Panc1 (cell line): ENCODE measurements at regions not wholly inside any gene's neighbourhood (a gene's known extent, or its start where the extent isn't known, plus 50 kb on each side); places are given as distances from the start of the nearest gene placed in this dataset.

Source experiments
- ATAC-seq: fragments of 200-7000 bp; cut with Tn5 transposase; 2 replicates; pipeline ENCODE4 v1.9.1; 2020; ENCODE audit warnings: mild to moderate bottlenecking, moderate library complexity
- BruUV-seq: library from RNA; stranded (reverse); fragments of 400-500 nt; replicated peaks from 2 replicates; lab custom pipeline; 2021; lab: Mats Ljungman, UMichigan
- CTCF ChIA-PET: fragments of 300-600 bp; sonication (Branson Sonifier 250); formaldehyde crosslinking; loops from one replicate; lab custom pipeline; 2022; ENCODE audit warnings: antibody characterized with exemption; lab: Charles Lee
- POLR2A ChIA-PET: fragments of 300-600 bp; sonication (Branson Sonifier 250); formaldehyde crosslinking; loops from one replicate; lab custom pipeline; 2022; ENCODE audit warnings: antibody characterized with exemption; lab: Charles Lee
- DNase-seq: peaks from one replicate; pipeline ENCODE4 v3.0.0-alpha.2; 2010; ENCODE audit warnings: low read depth, low spot score
- H3K27ac ChIP-seq: 2 replicates; pipeline ENCODE4 v1.5.1; 2011; ENCODE audit warnings: mild to moderate bottlenecking, low read length, inconsistent platforms
- H3K27me3 ChIP-seq: fragments of 200-500 bp; sonication (Bioruptor generic); 2 replicates; pipeline ENCODE4 v1.6.0; 2014; ENCODE audit warnings: low read length, inconsistent platforms; ENCODE audit not compliant: control insufficient read depth, insufficient read depth
- H3K36me3 ChIP-seq: fragments of 200-500 bp; sonication (Bioruptor generic); 2 replicates; pipeline ENCODE4 v1.5.1; 2014; ENCODE audit warnings: inconsistent platforms, mild to moderate bottlenecking, low read length, moderate library complexity; ENCODE audit not compliant: control insufficient read depth, insufficient read depth
- H3K4me1 ChIP-seq: 2 replicates; pipeline ENCODE4 v1.5.1; 2011; ENCODE audit warnings: inconsistent platforms, mild to moderate bottlenecking, low read length, moderate library complexity; ENCODE audit not compliant: control insufficient read depth, insufficient read depth
- H3K4me3 ChIP-seq, 2 experiments: 2 replicates each; pipeline ENCODE4 v1.5.1; 2011 to 2012; ENCODE audit warnings: low read depth in 2 of 2, low read length in 2 of 2, mild to moderate bottlenecking in 2 of 2, inconsistent platforms in 1 of 2, moderate library complexity in 1 of 2
- H3K9me3 ChIP-seq: fragments of 200-500 bp; sonication (Bioruptor generic); 2 replicates; pipeline ENCODE4 v1.5.1; 2014; ENCODE audit warnings: low read depth, mild to moderate bottlenecking, inconsistent platforms, low read length, moderate library complexity; ENCODE audit not compliant: control insufficient read depth, insufficient read depth
- POLR2AphosphoS5 ChIP-seq: IDR thresholded peaks from 2 replicates; pipeline ENCODE4 v1.6.1; 2012; ENCODE audit warnings: mild to moderate bottlenecking, low read depth, low read length, moderate library complexity
- REST ChIP-seq, 2 experiments: IDR thresholded peaks; 2 replicates each; pipeline ENCODE4 v1.6.1; 2011 to 2012; ENCODE audit warnings: low read depth in 2 of 2, control low read depth in 1 of 2, low read length in 1 of 2, mild to moderate bottlenecking in 1 of 2, moderate library complexity in 1 of 2; ENCODE audit not compliant: insufficient read depth in 1 of 2
- SIN3A ChIP-seq: IDR thresholded peaks from 2 replicates; pipeline ENCODE4 v1.6.1; 2012; ENCODE audit warnings: low read depth, mild to moderate bottlenecking, low read length, moderate library complexity, borderline replicate concordance; ENCODE audit not compliant: insufficient read depth
- TCF7L2 ChIP-seq: IDR thresholded peaks from 2 replicates; pipeline ENCODE4 v1.6.1; 2011; ENCODE audit warnings: mild to moderate bottlenecking, low read depth, low read length, inconsistent platforms
- in situ Hi-C: cut with HindIII; loops from 2 replicates; pipeline ENCODE4 v1.10.0; 2016; ENCODE audit warnings: low sequenced_read_pairs, low pct_unique_long_range_greater_than_20kb
- intact Hi-C: fragments of 100-400 bp; cut with micrococcal nuclease; formaldehyde crosslinking; loops from one replicate; pipeline ENCODE4 v1.10.0; 2022; ENCODE audit not compliant: unreplicated experiment
- TF ChIP-seq, protein P1 (sequence below): fragments of 450-650 bp; IDR thresholded peaks from 2 replicates; pipeline ENCODE4 v1.5.1; 2017; ENCODE audit warnings: mild to moderate bottlenecking

GRCh38 chr15:95119041-95119610, 887.8 kb downstream of the MCTP2 start:
- DNase-seq (no peak), ATAC-seq (no peak)
- Histone ChIP-seq H3K36me3 (no peaks in the 10 kb centered on the region), H3K4me1 (no peaks in the 10 kb centered on the region), H3K27ac (no peak overlapping the region), H3K27me3 (no peaks in the 10 kb centered on the region), H3K9me3 (no peaks in the 10 kb centered on the region), H3K4me3 (no peak overlapping the region)
- TF ChIP-seq REST (IDR thresholded peaks at IDR 0.05; ENCODE audit: insufficient read depth in 1 of 2, low read depth in 2 of 2, low read length in 1 of 2), result no peak
- no peak for TF ChIP-seq SIN3A
- TF ChIP-seq POLR2AphosphoS5, result no peak
- no peak for TF ChIP-seq TCF7L2
- TF ChIP-seq, protein P1, sequence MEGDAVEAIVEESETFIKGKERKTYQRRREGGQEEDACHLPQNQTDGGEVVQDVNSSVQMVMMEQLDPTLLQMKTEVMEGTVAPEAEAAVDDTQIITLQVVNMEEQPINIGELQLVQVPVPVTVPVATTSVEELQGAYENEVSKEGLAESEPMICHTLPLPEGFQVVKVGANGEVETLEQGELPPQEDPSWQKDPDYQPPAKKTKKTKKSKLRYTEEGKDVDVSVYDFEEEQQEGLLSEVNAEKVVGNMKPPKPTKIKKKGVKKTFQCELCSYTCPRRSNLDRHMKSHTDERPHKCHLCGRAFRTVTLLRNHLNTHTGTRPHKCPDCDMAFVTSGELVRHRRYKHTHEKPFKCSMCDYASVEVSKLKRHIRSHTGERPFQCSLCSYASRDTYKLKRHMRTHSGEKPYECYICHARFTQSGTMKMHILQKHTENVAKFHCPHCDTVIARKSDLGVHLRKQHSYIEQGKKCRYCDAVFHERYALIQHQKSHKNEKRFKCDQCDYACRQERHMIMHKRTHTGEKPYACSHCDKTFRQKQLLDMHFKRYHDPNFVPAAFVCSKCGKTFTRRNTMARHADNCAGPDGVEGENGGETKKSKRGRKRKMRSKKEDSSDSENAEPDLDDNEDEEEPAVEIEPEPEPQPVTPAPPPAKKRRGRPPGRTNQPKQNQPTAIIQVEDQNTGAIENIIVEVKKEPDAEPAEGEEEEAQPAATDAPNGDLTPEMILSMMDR, result no peak
- ChIA-PET POLR2A (no interaction called here), CTCF (no interaction called here)
- BruUV-seq, result no TSS peak
- in situ Hi-C loops (no loop called here), intact Hi-C loops (no loop called here)

- ChIA-PET POLR2A (no interaction called here), CTCF (no interaction called here)
- H3K9me3 ChIP-seq, result no peaks in the 10 kb centered on the region
- TF ChIP-seq REST (IDR thresholded peaks at IDR 0.05; ENCODE audit: insufficient read depth in 1 of 2, low read depth in 2 of 2, low read length in 1 of 2) (no peak), SIN3A (no peak), TCF7L2 (no peak), POLR2AphosphoS5 (no peak)
- TF ChIP-seq, protein P1, result no peak
- no peak overlapping the region for H3K27ac ChIP-seq
- BruUV-seq, result no TSS peak
- no peak for ATAC-seq
- no peak overlapping the region for H3K4me3 ChIP-seq
- H3K4me1 ChIP-seq, result no peaks in the 10 kb centered on the region
- DNase-seq, result no peak
- in situ Hi-C loops, result no loop called here
- intact Hi-C loops, result no loop called here
- no peaks in the 10 kb centered on the region for H3K27me3 ChIP-seq
- H3K36me3 ChIP-seq, result no peaks in the 10 kb centered on the region
Measured at GRCh38 chr15:95120595-95120994, 889.2 kb downstream of the MCTP2 start.
